HG03439 (cell line): ENCODE measurements at regions not wholly inside any gene's neighbourhood (a gene's known extent, or its start where the extent isn't known, plus 50 kb on each side); places are given as distances from the start of the nearest gene placed in this dataset.
"Not testable (repeated sequence)": the region's sequence is repeated elsewhere in the genome, so short reads cannot be mapped to it uniquely, and the experiment has no call there.

Experiments
- ATAC-seq: cut with Tn5 transposase; IDR thresholded peaks from one replicate; pipeline ENCODE4 v1.9.1; 2021; ENCODE audit warnings: mild to moderate bottlenecking, moderate library complexity; ENCODE audit not compliant: unreplicated experiment

GRCh38 chr21:35982717-35983116 is 77.6 kb downstream of the SETD4 start:
- ATAC-seq = no peak

- no peak for ATAC-seq
Measured at GRCh38 chr21:35981514-35982070, 78.7 kb downstream of the SETD4 start.

- ATAC-seq = no peak
Measured at GRCh38 chr21:35980821-35981220, 79.5 kb downstream of the SETD4 start.

- ATAC-seq = not testable (repeated sequence)
Measured at GRCh38 chr21:35977860-35978259, 82.5 kb downstream of the SETD4 start.

GRCh38 chr21:35976929-35977328 is 83.4 kb downstream of the SETD4 start:
- ATAC-seq = no peak

- no peak for ATAC-seq
Measured at GRCh38 chr21:35976481-35976880, 83.8 kb downstream of the SETD4 start.

- no peak for ATAC-seq
Measured at GRCh38 chr21:35974775-35975174, 85.6 kb downstream of the SETD4 start.

- no peak for ATAC-seq
Measured at GRCh38 chr21:35971824-35972223, 88.5 kb downstream of the SETD4 start.

GRCh38 chr21:35969281-35969680 is 91.0 kb downstream of the SETD4 start:
- no peak for ATAC-seq

- ATAC-seq = no peak
Measured at GRCh38 chr21:35968564-35968963, 91.8 kb downstream of the SETD4 start.

GRCh38 chr21:35965699-35966098 is 94.6 kb downstream of the SETD4 start:
- no peak for ATAC-seq

- no peak for ATAC-seq
Measured at GRCh38 chr21:35963920-35964451, 96.3 kb downstream of the SETD4 start.

GRCh38 chr21:35962917-35963316 is 97.4 kb downstream of the SETD4 start:
- no peak for ATAC-seq

- ATAC-seq = no peak
Measured at GRCh38 chr21:35954066-35954465, 106.3 kb downstream of the SETD4 start.

- no peak for ATAC-seq
Measured at GRCh38 chr21:35953597-35953996, 106.7 kb downstream of the SETD4 start.

- ATAC-seq = no peak
Measured at GRCh38 chr21:35952651-35953340, 107.5 kb downstream of the SETD4 start.

- ATAC-seq = no peak
Measured at GRCh38 chr21:35948982-35949381, 111.3 kb downstream of the SETD4 start.

GRCh38 chr21:35945089-35945671 is 115.1 kb downstream of the SETD4 start:
- no peak for ATAC-seq

- ATAC-seq = no peak
Measured at GRCh38 chr21:35943752-35944151, 116.6 kb downstream of the SETD4 start.

- ATAC-seq = no peak
Measured at GRCh38 chr21:35942211-35943144, 117.8 kb downstream of the SETD4 start.
